ENCODE measurements at regions not wholly inside any gene's neighbourhood (a gene's known extent, or its start where the extent isn't known, plus 50 kb on each side); places are given as distances from the start of the nearest gene placed in this dataset.

- DNase-seq, result no peak
Observed at GRCh38 chr1:98104289-98104688, 183.5 kb upstream of the DPYD start.

DNA sequence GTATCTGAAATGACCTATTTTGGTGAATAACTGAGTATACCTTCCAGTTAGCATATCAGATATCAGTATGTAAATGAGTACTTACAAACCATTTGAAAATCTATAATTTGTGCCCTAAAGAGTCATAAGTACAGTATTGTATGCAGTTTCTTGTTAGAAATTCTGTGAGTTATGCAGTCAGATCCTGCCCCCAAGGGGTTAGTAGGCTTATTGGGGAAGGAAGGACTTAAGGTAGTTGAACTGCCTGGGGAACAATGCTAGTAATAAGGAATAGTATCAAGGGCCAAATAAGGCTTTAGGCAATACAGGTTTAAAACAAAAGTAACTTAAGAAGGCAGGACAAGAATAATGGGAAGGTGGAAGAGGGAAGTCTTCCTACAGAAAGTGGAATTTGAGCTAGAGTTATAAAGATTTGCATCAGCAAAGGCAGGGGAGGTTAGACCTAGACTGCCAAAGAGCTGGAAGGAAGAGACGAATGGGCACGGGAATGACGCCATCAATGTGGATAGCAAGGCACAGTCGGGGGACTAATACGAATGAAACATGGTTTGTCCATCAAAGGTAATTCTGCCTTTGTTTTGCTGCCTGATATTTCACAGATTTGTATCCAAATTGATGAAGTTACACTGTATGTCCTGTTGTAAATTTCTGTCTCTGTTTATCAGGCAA, 182.9 kb upstream of the DPYD start:
- no peak for DNase-seq

GRCh38 chr1:98102345-98103030, 181.7 kb upstream of the DPYD start:
- DNase-seq, result no peak

- DNase-seq, result no peak
Observed at GRCh38 chr1:98101364-98101763, 180.5 kb upstream of the DPYD start.

DNA sequence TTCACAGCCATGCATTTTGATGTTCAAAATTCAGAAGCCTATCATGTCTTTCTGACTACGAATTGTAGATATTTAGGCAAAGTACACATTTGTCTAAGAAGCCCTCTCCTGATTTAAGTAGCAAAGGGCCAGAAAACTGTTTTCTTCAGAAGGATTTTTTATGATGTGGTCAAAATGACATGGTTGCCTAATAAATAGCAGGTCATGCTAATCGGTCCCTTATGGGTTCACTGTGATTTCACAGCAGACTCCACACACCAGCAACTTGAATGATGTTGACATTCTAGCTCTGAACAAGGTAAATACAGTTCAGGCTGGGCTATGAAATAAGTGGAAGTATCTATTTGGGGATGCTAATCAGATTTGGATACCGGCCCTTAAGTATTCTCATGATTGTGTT, 178.7 kb upstream of the DPYD start:
- no peak for DNase-seq

GRCh38 chr1:98098473-98098872, 177.6 kb upstream of the DPYD start:
- DNase-seq, result no peak

- no peak for DNase-seq
Observed at GRCh38 chr1:98090351-98090750, 169.5 kb upstream of the DPYD start.

DNA sequence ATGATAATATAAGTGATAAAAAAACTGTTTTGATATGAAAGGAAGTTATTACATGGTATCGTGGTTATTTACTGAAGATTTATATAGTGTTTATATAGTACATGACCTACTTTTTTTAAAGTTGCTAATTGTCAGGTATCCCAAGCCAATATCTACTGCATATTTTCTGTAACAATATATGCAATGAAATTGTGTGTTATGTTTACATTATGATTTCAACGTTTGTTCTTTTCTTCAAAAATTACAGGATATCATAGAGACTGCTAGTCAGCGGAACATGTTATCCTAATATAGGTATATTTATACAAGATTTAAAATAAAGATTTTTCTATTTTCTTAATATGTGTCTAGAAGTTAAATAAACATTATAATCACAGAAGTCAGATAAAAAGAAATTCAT, 167.5 kb upstream of the DPYD start:
- no peak for DNase-seq

GRCh38 chr1:98086796-98087441, 166.1 kb upstream of the DPYD start:
- DNase-seq, result no peak

GRCh38 chr1:98086156-98086555, 165.3 kb upstream of the DPYD start:
- no peak for DNase-seq

- no peak for DNase-seq
Observed at GRCh38 chr1:98084188-98084587, 163.4 kb upstream of the DPYD start.

DNA sequence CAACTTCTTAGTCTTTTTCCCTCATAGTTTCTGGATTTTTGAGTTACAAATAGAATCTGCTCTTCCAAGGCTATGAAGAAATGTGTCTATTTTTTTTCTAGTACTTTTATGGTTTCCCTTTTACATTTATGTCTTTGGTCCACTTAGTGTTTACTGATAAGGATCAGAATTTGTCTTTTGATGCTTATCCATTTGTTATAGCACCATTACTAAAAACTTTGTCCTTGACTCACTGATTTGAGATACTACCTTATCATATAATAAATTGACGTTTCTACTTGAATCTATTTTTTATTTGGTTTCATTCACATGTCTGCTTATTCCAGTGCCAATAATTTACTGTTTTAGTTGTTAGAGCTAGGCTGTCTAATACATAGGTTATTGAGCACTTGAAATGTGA, 161.1 kb upstream of the DPYD start:
- no peak for DNase-seq

DNA sequence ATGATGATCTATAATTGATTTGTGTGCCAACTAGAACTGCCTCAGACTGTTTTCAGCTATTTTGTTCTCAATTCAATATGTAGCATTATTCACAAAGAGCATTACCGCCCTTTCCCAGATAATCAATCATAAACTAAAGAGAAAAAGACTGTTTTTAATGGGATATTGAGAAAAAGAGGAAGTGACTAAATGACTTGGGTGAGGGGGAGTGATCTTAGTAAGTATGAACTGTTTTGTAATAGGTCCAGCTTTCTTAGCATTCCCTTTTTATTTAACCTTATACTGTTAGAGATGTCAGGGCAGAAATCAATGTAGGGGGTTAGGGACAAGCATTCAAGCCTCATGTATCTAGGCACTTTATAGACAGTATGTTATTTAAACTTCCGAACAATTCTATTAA, 157.8 kb upstream of the DPYD start:
- DNase-seq, result no peak

GRCh38 chr1:98077691-98078090, 156.9 kb upstream of the DPYD start:
- no peak for DNase-seq

GRCh38 chr1:98075626-98076025, 154.8 kb upstream of the DPYD start:
- no peak for DNase-seq

- DNase-seq, result no peak
Observed at GRCh38 chr1:98073823-98074222, 153.0 kb upstream of the DPYD start.

GRCh38 chr1:98073106-98073505, 152.3 kb upstream of the DPYD start:
- no peak for DNase-seq

DNA sequence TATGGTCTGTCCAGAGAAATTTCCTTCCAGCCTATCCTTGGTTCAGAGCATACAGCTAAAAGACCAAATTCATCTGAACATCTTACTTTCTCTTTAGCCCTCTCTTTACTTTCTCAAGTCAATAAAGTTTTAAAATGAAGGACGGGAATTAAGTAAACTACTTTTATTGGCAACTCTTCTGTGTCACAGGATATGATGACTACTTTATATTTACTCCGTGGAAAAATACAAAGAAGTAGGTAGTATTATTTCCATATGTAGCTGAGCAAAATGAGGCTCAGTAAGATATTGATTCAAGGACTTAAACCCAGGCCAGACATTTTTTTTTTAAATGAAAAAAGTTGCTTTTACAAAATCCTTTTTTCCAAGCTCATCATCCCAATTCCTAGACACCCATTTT, 151.2 kb upstream of the DPYD start:
- no peak for DNase-seq

GRCh38 chr1:98068016-98068415, 147.2 kb upstream of the DPYD start:
- no peak for DNase-seq

GRCh38 chr1:98066911-98067310, 146.1 kb upstream of the DPYD start:
- no peak for DNase-seq

GRCh38 chr1:98059620-98060019, 138.8 kb upstream of the DPYD start:
- no peak for DNase-seq

DNA sequence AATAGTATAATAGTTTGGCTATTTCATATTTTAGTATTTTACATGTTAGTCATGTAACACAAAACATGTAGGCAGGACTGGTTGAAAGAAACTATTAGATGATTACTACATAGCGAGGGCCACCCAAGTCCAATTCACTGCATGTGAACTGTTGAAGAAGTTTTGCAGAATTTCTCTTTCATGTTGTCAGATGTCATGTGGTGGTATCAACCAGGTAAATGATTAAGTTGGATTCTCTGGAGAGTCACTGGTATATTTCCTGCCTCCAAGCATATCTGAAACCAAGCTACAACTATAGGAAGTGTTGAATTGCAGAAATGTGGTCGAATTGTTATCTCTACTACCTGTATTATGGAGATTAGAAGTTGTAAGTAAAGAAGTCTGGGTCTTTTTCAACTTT, 137.8 kb upstream of the DPYD start:
- no peak for DNase-seq

- DNase-seq, result no peak
Observed at GRCh38 chr1:98057236-98057910, 136.5 kb upstream of the DPYD start.

DNA sequence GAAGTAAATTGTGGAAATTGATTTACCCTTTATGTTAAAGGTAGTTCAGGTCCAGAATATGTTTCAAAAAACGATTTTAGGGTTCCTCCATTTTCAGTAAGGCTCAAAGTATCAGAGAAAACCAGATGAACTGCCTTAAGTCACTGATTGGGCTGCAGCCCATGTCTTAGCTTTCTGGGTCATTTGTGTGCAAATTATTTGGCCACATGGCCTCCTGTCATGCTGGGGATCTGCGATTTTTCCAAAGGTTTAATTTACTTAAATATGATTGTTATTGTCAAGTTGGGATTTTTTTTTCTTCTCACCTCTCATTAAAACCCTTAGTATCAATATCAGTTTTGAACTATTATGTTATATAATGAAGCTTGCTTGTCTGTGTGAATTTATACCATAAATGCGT, 135.9 kb upstream of the DPYD start:
- no peak for DNase-seq
